ENCODE measurements at regions not wholly inside any gene's neighbourhood (a gene's known extent, or its start where the extent isn't known, plus 50 kb on each side); places are given as distances from the start of the nearest gene placed in this dataset.

GRCh38 chr1:55913565-55913964, 665.8 kb downstream of the PLPP3 start:
- TF ChIP-seq EZH2 (IDR thresholded peaks at IDR 0.05; ENCODE audit: low read length, unreplicated experiment) (no peak), CTCF (conservative IDR thresholded peaks at IDR 0.05; ENCODE audit: low read depth, low read length) (no peak)
